ENCODE measurements at regions not wholly inside any gene's neighbourhood (a gene's known extent, or its start where the extent isn't known, plus 50 kb on each side); places are given as distances from the start of the nearest gene placed in this dataset.

GRCh38 chr12:88432531-88433490 is 147.5 kb downstream of the KITLG start:
- TF ChIP-seq CTCF (IDR thresholded peaks at IDR 0.05): no peak
- TF ChIP-seq POLR2A (IDR thresholded peaks at IDR 0.05): no peak
